ENCODE measurements at regions not wholly inside any gene's neighbourhood (a gene's known extent, or its start where the extent isn't known, plus 50 kb on each side); places are given as distances from the start of the nearest gene placed in this dataset.

DNA sequence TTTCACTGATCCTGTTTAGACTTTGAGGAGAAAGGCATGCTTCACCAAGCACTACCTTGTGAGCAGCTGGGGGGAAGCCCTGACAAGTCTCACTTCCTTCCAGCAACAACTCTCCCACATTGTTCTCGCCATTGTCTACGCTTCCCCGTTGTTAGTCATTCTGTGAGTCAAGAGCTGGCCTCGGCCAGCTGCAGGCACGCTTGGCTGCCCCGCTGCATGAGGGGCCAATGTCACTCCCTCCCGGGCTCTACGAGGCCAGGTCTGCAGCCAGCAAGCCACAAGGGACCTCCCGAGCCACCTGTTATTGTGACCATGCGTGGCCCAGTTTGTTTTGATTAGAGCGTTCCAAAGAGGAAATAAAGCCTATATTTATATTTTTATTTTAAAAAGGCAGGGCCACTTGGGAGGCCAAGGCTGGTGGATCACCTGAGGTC lies 220.9 kb downstream of the FOXO1 start:
- no peak for TF ChIP-seq POLR2A (IDR thresholded peaks at IDR 0.05)
- TF ChIP-seq, protein P1, sequence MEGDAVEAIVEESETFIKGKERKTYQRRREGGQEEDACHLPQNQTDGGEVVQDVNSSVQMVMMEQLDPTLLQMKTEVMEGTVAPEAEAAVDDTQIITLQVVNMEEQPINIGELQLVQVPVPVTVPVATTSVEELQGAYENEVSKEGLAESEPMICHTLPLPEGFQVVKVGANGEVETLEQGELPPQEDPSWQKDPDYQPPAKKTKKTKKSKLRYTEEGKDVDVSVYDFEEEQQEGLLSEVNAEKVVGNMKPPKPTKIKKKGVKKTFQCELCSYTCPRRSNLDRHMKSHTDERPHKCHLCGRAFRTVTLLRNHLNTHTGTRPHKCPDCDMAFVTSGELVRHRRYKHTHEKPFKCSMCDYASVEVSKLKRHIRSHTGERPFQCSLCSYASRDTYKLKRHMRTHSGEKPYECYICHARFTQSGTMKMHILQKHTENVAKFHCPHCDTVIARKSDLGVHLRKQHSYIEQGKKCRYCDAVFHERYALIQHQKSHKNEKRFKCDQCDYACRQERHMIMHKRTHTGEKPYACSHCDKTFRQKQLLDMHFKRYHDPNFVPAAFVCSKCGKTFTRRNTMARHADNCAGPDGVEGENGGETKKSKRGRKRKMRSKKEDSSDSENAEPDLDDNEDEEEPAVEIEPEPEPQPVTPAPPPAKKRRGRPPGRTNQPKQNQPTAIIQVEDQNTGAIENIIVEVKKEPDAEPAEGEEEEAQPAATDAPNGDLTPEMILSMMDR (IDR thresholded peaks at IDR 0.05) = no peak

All from right lobe of liver (tissue), 4 donors.